HepG2 (cell line): ENCODE measurements at regions not wholly inside any gene's neighbourhood (a gene's known extent, or its start where the extent isn't known, plus 50 kb on each side); places are given as distances from the start of the nearest gene placed in this dataset.
"Not testable (repeated sequence)": the region's sequence is repeated elsewhere in the genome, so short reads cannot be mapped to it uniquely, and the experiment has no call there.

ENCODE experiments used
- ATAC-seq: fragments of 200-7000 bp; cut with Tn5 transposase; 3 replicates; pipeline ENCODE4 v1.9.1; 2020; ENCODE audit warnings: mild to moderate bottlenecking, moderate library complexity
- BruUV-seq: library from RNA; stranded (reverse); fragments of 400-500 nt; replicated peaks from 2 replicates; lab custom pipeline; 2021; lab: Mats Ljungman, UMichigan
- CTCF ChIA-PET: fragments of 300-600 bp; formaldehyde crosslinking; extraction: SDS; loops from one replicate; lab custom pipeline; 2021; ENCODE audit warnings: low total read pairs, inconsistent platforms, low intra/inter-chr PET ratio; lab: Yijun Ruan, JAX
- POLR2A ChIA-PET: fragments of 350-600 bp; sonication (Branson Sonifier 250); formaldehyde crosslinking; loops from one replicate; lab custom pipeline; 2020; ENCODE audit warnings: antibody characterized with exemption, inconsistent platforms; lab: Yijun Ruan, JAX
- DNase-seq: peaks from one replicate; pipeline ENCODE4 v3.0.0-alpha.2; 2015; ENCODE audit warnings: low spot score
- FAIRE-seq: peaks from 3 replicates; lab custom pipeline; 2011; peaks lifted over from hg19 to GRCh38; lab: Jason Lieb, UNC
- H2AFZ ChIP-seq: one replicate; pipeline ENCODE4 v1.6.1; 2011; ENCODE audit warnings: low read length, inconsistent platforms
- H3K27ac ChIP-seq: fragments of 300-600 bp; 3 replicates; pipeline ENCODE4 v1.8.0; 2011; ENCODE audit warnings: mixed run types, mild to moderate bottlenecking, mixed read lengths, low read length, inconsistent platforms; ENCODE audit not compliant: insufficient read depth; ENCODE audit errors: extremely low read length
- H3K27me3 ChIP-seq, 2 experiments: fragments of 200-600 bp in 1 of 2; 2 replicates in 1 of 2; 3 replicates in 1 of 2; pipeline versions ENCODE4 v1.6.0 to v1.8.0; 2011; ENCODE audit warnings: low read length in 2 of 2, mild to moderate bottlenecking in 2 of 2, moderate library complexity in 2 of 2, inconsistent platforms in 1 of 2; ENCODE audit not compliant: insufficient read depth in 2 of 2, control insufficient read depth in 1 of 2
- H3K36me3 ChIP-seq, 2 experiments: fragments of 200-600 bp in 1 of 2; replicated peaks in 1 of 2; 2 replicates in 1 of 2; 3 replicates in 1 of 2; pipeline versions ENCODE4 v1.5.1 to v1.8.0; 2011; ENCODE audit warnings: low read length in 2 of 2, inconsistent platforms in 1 of 2; ENCODE audit not compliant: insufficient read depth in 2 of 2, control insufficient read depth in 1 of 2
- H3K4me1 ChIP-seq: 2 replicates; pipeline ENCODE4 v1.5.1; 2012; ENCODE audit warnings: low read length, inconsistent platforms; ENCODE audit not compliant: insufficient read depth
- H3K4me2 ChIP-seq: 2 replicates; pipeline ENCODE4 v1.6.0; 2011; ENCODE audit warnings: low read depth, low read length, inconsistent platforms
- H3K4me3 ChIP-seq, 3 experiments: fragments of 200-600 bp in 1 of 3; sonication (generic), shearing (Covaris generic) in 1 of 3; replicated peaks in 1 of 3; 2 replicates each; pipeline ENCODE4 v1.5.1; 2011 to 2016; ENCODE audit warnings: low read length in 3 of 3, inconsistent platforms in 2 of 3, low read depth in 2 of 3, mild to moderate bottlenecking in 2 of 3, control low read depth in 1 of 3, mixed read lengths in 1 of 3; ENCODE audit not compliant: insufficient read depth in 1 of 3
- H3K79me2 ChIP-seq: one replicate; pipeline ENCODE4 v1.6.1; 2011; ENCODE audit warnings: low read length, inconsistent platforms; ENCODE audit not compliant: insufficient read depth
- H3K9ac ChIP-seq: 2 replicates; pipeline ENCODE4 v1.6.0; 2011; ENCODE audit warnings: mild to moderate bottlenecking, low read depth, low read length, inconsistent platforms; ENCODE audit not compliant: insufficient read depth
- H3K9me3 ChIP-seq: 2 replicates; pipeline ENCODE4 v1.5.1; 2012; ENCODE audit warnings: mild to moderate bottlenecking, low read length
- H4K20me1 ChIP-seq: 2 replicates; pipeline ENCODE4 v1.6.0; 2011; ENCODE audit warnings: inconsistent platforms, mild to moderate bottlenecking, low read length, moderate library complexity; ENCODE audit not compliant: insufficient read depth
- GABPA ChIP-seq, 2 experiments: IDR thresholded peaks; 2 replicates each; pipeline ENCODE4 v1.6.1; 2011 to 2016; ENCODE audit warnings: low read depth in 2 of 2, low read length in 1 of 2, missing biosample characterization in 1 of 2, missing genetic modification characterization in 1 of 2
- JARID2 ChIP-seq: sonication (generic); formaldehyde crosslinking; IDR thresholded peaks from 2 replicates; pipeline ENCODE4 v1.8.1; 2023; ENCODE audit warnings: missing genetic modification reagents, inconsistent platforms; ENCODE audit not compliant: insufficient replicate concordance
- POLR2AphosphoS5 ChIP-seq: IDR thresholded peaks from 2 replicates; pipeline ENCODE4 v1.6.1; 2012; ENCODE audit warnings: low read depth, low read length
- RBM22 ChIP-seq: fragments of 200-400 bp; formaldehyde crosslinking; optimal IDR thresholded peaks from 2 replicates; pipeline ENCODE3; 2017; ENCODE audit warnings: mild to moderate bottlenecking, low read length, moderate library complexity
- REXO4 ChIP-seq: sonication (generic); formaldehyde crosslinking; IDR thresholded peaks from 2 replicates; pipeline ENCODE4 v1.8.0; 2022; ENCODE audit warnings: missing genetic modification reagents, mild to moderate bottlenecking, borderline replicate concordance
- SMC3 ChIP-seq: IDR thresholded peaks from 2 replicates; pipeline ENCODE4 v1.6.1; 2011; ENCODE audit warnings: low read length, improper control_type of control experiment
- STAG1 ChIP-seq: sonication (generic); formaldehyde crosslinking; IDR thresholded peaks from 2 replicates; pipeline ENCODE4 v1.4.0; 2020; ENCODE audit warnings: missing genetic modification reagents
- TARDBP ChIP-seq: sonication (generic); formaldehyde crosslinking; IDR thresholded peaks from 2 replicates; pipeline ENCODE4 v1.8.0; 2022; ENCODE audit warnings: mild to moderate bottlenecking, missing genetic modification reagents
- TBX3 ChIP-seq: fragments of 450-650 bp; IDR thresholded peaks from 2 replicates; pipeline ENCODE4 v1.6.1; 2017; ENCODE audit warnings: antibody characterized with exemption, mild to moderate bottlenecking, inconsistent platforms, borderline replicate concordance
- ZNF326 ChIP-seq: sonication (generic); formaldehyde crosslinking; IDR thresholded peaks from 2 replicates; pipeline ENCODE4 v1.4.0; 2020; ENCODE audit warnings: missing genetic modification reagents, borderline replicate concordance
- ZNF703 ChIP-seq: sonication (generic); formaldehyde crosslinking; IDR thresholded peaks from 2 replicates; pipeline ENCODE4 v1.5.1; 2020; ENCODE audit warnings: missing genetic modification reagents, mild to moderate bottlenecking, moderate library complexity, borderline replicate concordance
- ZSCAN9 ChIP-seq: IDR thresholded peaks from 2 replicates; pipeline ENCODE4 v1.6.1; 2016; ENCODE audit warnings: borderline replicate concordance
- WGBS: methylation state at CpG from one replicate; pipeline ENCODE4 v1.1.6; 2017; ENCODE audit warnings: low lambda C conversion rate; 5-methylcytosine and 5-hydroxymethylcytosine counted together
- in situ Hi-C: cut with HindIII; loops from 2 replicates; pipeline ENCODE4 v1.10.0; 2017; ENCODE audit warnings: low pct_unique_long_range_greater_than_20kb; ENCODE audit not compliant: extremely low pct_ligation_motif_present
- intact Hi-C: fragments of 100-400 bp; cut with micrococcal nuclease; formaldehyde crosslinking; loops from one replicate; pipeline ENCODE4 v1.10.0; 2022; ENCODE audit not compliant: unreplicated experiment
- TF ChIP-seq, protein P1 (sequence below): sonication (generic); formaldehyde crosslinking; IDR thresholded peaks from 2 replicates; pipeline ENCODE4 v1.4.0; 2020; ENCODE audit warnings: missing genetic modification reagents; ENCODE audit errors: not compliant biosample characterization
- TF ChIP-seq, protein P2 (sequence below): sonication (generic); formaldehyde crosslinking; IDR thresholded peaks from 2 replicates; pipeline ENCODE4 v1.4.0; 2020; ENCODE audit warnings: missing genetic modification reagents
- TF ChIP-seq, protein P3 (sequence below): sonication (generic); formaldehyde crosslinking; IDR thresholded peaks from 2 replicates; pipeline ENCODE4 v1.5.0; 2020; ENCODE audit warnings: mild to moderate bottlenecking, missing genetic modification reagents
- TF ChIP-seq, protein P4 (sequence below): sonication (generic); formaldehyde crosslinking; IDR thresholded peaks from 2 replicates; pipeline ENCODE4 v1.4.0; 2020; ENCODE audit warnings: missing genetic modification reagents

DNA sequence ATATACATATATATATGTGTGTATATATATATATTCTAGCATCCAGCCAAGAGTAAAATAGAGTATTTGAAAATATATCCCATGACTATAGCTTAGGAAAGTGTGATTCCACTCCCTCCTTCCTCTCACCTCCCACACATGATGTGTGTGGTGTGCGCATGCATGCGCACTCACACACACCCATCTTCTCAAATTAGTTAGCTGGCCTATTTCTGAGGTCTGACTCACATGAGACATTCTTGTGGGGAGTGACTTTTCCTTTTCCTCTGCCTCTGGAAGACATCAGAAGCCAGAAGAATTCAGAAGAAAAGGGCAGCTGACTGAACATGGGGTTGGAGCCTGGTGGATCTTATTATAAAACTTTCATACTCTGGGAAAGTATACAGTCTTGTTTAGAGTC, 793.5 kb upstream of the ZNF722 start:
- FAIRE-seq (no peak), DNase-seq (no peak), ATAC-seq (no peak)
- H3K9ac ChIP-seq, result no peak overlapping the region
- H2AFZ ChIP-seq, result no peak overlapping the region
- H3K4me2 ChIP-seq, result no peak overlapping the region
- no peaks in the 10 kb centered on the region for H3K36me3 ChIP-seq
- H3K4me3 ChIP-seq, result no peak overlapping the region
- POLR2A ChIA-PET, result no interaction called here
- no peaks in the 10 kb centered on the region for H4K20me1 ChIP-seq
- no peaks in the 10 kb centered on the region for H3K4me1 ChIP-seq
- in situ Hi-C loops, result no loop called here
- H3K79me2 ChIP-seq, result no peaks in the 10 kb centered on the region
- H3K9me3 ChIP-seq, result peaks cover 85% of the 10 kb centered on the region
- no TSS peak for BruUV-seq
- WGBS, result 97% methylated on average over 2 of the region's 2 CpGs
- TF ChIP-seq RBM22, result no peak
- TF ChIP-seq, protein P1, sequence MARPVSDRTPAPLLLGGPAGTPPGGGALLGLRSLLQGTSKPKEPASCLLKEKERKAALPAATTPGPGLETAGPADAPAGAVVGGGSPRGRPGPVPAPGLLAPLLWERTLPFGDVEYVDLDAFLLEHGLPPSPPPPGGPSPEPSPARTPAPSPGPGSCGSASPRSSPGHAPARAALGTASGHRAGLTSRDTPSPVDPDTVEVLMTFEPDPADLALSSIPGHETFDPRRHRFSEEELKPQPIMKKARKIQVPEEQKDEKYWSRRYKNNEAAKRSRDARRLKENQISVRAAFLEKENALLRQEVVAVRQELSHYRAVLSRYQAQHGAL (CRISPR knock-in tag), result no peak
- TF ChIP-seq STAG1 (CRISPR knock-in tag), result no peak
- TF ChIP-seq ZNF326 (CRISPR knock-in tag), result no peak
- TF ChIP-seq GABPA (IDR thresholded peaks at IDR 0.05; ENCODE audit: low read depth, low read length), result no peak
- TF ChIP-seq GABPA (CRISPR knock-in tag; IDR thresholded peaks at IDR 0.05; ENCODE audit: low read depth), result no peak
- TF ChIP-seq TARDBP (CRISPR knock-in tag), result no peak
- TF ChIP-seq, protein P2, sequence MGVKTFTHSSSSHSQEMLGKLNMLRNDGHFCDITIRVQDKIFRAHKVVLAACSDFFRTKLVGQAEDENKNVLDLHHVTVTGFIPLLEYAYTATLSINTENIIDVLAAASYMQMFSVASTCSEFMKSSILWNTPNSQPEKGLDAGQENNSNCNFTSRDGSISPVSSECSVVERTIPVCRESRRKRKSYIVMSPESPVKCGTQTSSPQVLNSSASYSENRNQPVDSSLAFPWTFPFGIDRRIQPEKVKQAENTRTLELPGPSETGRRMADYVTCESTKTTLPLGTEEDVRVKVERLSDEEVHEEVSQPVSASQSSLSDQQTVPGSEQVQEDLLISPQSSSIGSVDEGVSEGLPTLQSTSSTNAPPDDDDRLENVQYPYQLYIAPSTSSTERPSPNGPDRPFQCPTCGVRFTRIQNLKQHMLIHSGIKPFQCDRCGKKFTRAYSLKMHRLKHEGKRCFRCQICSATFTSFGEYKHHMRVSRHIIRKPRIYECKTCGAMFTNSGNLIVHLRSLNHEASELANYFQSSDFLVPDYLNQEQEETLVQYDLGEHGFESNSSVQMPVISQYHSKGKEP, result no peak
- TF ChIP-seq REXO4 (CRISPR knock-in tag), result no peak
- no peak for TF ChIP-seq JARID2 (CRISPR knock-in tag)
- TF ChIP-seq, protein P3, sequence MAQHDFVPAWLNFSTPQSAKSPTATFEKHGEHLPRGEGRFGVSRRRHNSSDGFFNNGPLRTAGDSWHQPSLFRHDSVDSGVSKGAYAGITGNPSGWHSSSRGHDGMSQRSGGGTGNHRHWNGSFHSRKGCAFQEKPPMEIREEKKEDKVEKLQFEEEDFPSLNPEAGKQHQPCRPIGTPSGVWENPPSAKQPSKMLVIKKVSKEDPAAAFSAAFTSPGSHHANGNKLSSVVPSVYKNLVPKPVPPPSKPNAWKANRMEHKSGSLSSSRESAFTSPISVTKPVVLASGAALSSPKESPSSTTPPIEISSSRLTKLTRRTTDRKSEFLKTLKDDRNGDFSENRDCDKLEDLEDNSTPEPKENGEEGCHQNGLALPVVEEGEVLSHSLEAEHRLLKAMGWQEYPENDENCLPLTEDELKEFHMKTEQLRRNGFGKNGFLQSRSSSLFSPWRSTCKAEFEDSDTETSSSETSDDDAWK (CRISPR knock-in tag), result no peak
- no peak for TF ChIP-seq SMC3
- TF ChIP-seq ZNF703 (CRISPR knock-in tag), result no peak
- no peak for TF ChIP-seq TBX3
- no peak for TF ChIP-seq ZSCAN9 (CRISPR knock-in tag)
- TF ChIP-seq POLR2AphosphoS5, result no peak
- TF ChIP-seq, protein P4, sequence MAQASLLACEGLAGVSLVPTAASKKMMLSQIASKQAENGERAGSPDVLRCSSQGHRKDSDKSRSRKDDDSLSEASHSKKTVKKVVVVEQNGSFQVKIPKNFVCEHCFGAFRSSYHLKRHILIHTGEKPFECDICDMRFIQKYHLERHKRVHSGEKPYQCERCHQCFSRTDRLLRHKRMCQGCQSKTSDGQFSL (CRISPR knock-in tag), result no peak
- H3K27me3 ChIP-seq, result no peaks in the 10 kb centered on the region
- intact Hi-C loops, result no loop called here
- no peak overlapping the region for H3K27ac ChIP-seq
- CTCF ChIA-PET, result no interaction called here

DNA sequence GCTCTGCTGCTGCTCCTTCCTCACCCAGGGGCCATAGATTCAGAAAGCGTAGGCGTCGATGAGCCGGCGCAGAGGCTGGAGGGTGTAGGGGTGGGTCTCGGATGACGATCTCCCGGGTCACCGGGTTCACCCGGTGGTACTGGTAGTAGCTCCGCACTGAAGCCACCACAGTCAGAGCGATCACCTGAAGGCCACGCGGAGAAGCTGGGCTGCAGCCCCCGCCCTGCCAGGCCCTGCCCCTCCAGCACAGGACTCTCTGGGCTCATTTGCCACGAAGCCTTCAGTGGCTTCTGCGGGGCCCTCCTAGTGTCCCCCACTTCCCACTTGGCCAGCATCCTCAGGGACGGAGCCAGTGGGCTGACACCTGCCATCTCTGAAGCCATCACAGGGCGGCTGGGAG, 765.5 kb upstream of the ZNF722 start:
- H4K20me1 ChIP-seq, CTCF ChIA-PET, H3K9ac ChIP-seq, BruUV-seq, H3K27me3 ChIP-seq, H3K4me1 ChIP-seq, H3K79me2 ChIP-seq, FAIRE-seq, intact Hi-C loops, H3K36me3 ChIP-seq, H3K4me2 ChIP-seq, H3K4me3 ChIP-seq, POLR2A ChIA-PET, DNase-seq, ATAC-seq, in situ Hi-C loops, H3K27ac ChIP-seq, H2AFZ ChIP-seq: not testable (repeated sequence)
- peaks cover 45% of the 10 kb centered on the region; the same call in 1 of the 2 replicates for H3K9me3 ChIP-seq
- 72% methylated on average over 9 of the region's 19 CpGs for WGBS
